Liver (tissue), 8 donors: ENCODE measurements at regions not wholly inside any gene's neighbourhood (a gene's known extent, or its start where the extent isn't known, plus 50 kb on each side); places are given as distances from the start of the nearest gene placed in this dataset.
A peak's percentile ranks its signal among the peaks of the same experiment; 100 is the strongest.

ENCODE experiments used
- DNase-seq: peaks from one replicate; pipeline ENCODE4 v3.0.0-alpha.2; 2017; ENCODE audit warnings: low spot score
- H3K27ac ChIP-seq, 2 donors: one replicate each; pipeline ENCODE4 v1.7.0; 2013; ENCODE audit warnings: inconsistent platforms in 2 of 2, low read length in 2 of 2, control low read depth in 1 of 2, low read depth in 1 of 2, mild to moderate bottlenecking in 1 of 2
- H3K27me3 ChIP-seq, 4 donors: one replicate each; pipeline versions ENCODE4 v1.6.1 to v1.7.0; 2013; ENCODE audit warnings: low read length in 3 of 4, inconsistent platforms in 1 of 4, mild to moderate bottlenecking in 1 of 4, moderate library complexity in 1 of 4; ENCODE audit not compliant: control insufficient read depth in 4 of 4, insufficient read depth in 4 of 4
- H3K36me3 ChIP-seq, 4 donors: one replicate each; pipeline versions ENCODE4 v1.6.1 to v1.7.0; 2013; ENCODE audit warnings: low read length in 3 of 4, mild to moderate bottlenecking in 3 of 4, low read depth in 1 of 4, moderate library complexity in 1 of 4; ENCODE audit not compliant: control insufficient read depth in 4 of 4, insufficient read depth in 3 of 4
- H3K4me1 ChIP-seq, 4 donors: one replicate each; pipeline versions ENCODE4 v1.6.1 to v1.7.0; 2013; ENCODE audit warnings: low read length in 3 of 4, mild to moderate bottlenecking in 3 of 4, moderate library complexity in 1 of 4; ENCODE audit not compliant: control insufficient read depth in 4 of 4, insufficient read depth in 4 of 4
- H3K4me3 ChIP-seq, 3 donors: one replicate each; pipeline versions ENCODE4 v1.6.1 to v1.7.0; 2013; ENCODE audit warnings: low read length in 3 of 3, control low read depth in 1 of 3, low read depth in 1 of 3, mild to moderate bottlenecking in 1 of 3
- H3K9ac ChIP-seq, 2 donors: one replicate each; pipeline ENCODE4 v1.7.0; 2013; ENCODE audit warnings: low read length in 2 of 2, mild to moderate bottlenecking in 2 of 2, moderate library complexity in 2 of 2, control low read depth in 1 of 2, low read depth in 1 of 2
- H3K9me3 ChIP-seq, 4 donors: one replicate each; pipeline versions ENCODE4 v1.6.1 to v1.7.0; 2013; ENCODE audit warnings: low read length in 3 of 4; ENCODE audit not compliant: control insufficient read depth in 4 of 4
- ATF3 ChIP-seq: IDR thresholded peaks from 2 replicates; pipeline ENCODE4 v1.6.1; 2016; ENCODE audit warnings: antibody characterized with exemption
- CTCF ChIP-seq: fragments of 150-350 bp; IDR thresholded peaks from 2 replicates; pipeline ENCODE4 v1.5.1; 2017; ENCODE audit warnings: improper control_type of control experiment, low read depth, low read length; ENCODE audit not compliant: missing input control
- EGR1 ChIP-seq, 2 donors: IDR thresholded peaks; 2 replicates each; pipeline ENCODE4 v1.6.1; 2016 to 2018; ENCODE audit warnings: antibody characterized with exemption in 2 of 2, low read depth in 2 of 2
- FOXA1 ChIP-seq: IDR thresholded peaks from 2 replicates; pipeline ENCODE4 v1.6.1; 2016; ENCODE audit warnings: antibody characterized with exemption
- FOXA2 ChIP-seq: IDR thresholded peaks from 2 replicates; pipeline ENCODE4 v1.6.1; 2016; ENCODE audit warnings: antibody characterized with exemption
- GABPA ChIP-seq, 2 donors: IDR thresholded peaks in 1 of 2; conservative IDR thresholded peaks in 1 of 2; 2 replicates each; pipeline ENCODE4 v1.6.1; 2016; ENCODE audit warnings: antibody characterized with exemption in 2 of 2, mild to moderate bottlenecking in 1 of 2, moderate library complexity in 1 of 2
- HNF4A ChIP-seq, 2 donors: conservative IDR thresholded peaks; 2 replicates each; pipeline ENCODE4 v1.6.1; 2016; ENCODE audit warnings: antibody characterized with exemption in 2 of 2, mild to moderate bottlenecking in 2 of 2
- HNF4G ChIP-seq: IDR thresholded peaks from 2 replicates; pipeline ENCODE4 v1.6.1; 2016; ENCODE audit warnings: antibody characterized with exemption
- JUND ChIP-seq, 2 donors: IDR thresholded peaks; 2 replicates each; pipeline ENCODE4 v1.6.1; 2016; ENCODE audit warnings: antibody characterized with exemption in 2 of 2
- MAX ChIP-seq: IDR thresholded peaks from 2 replicates; pipeline ENCODE4 v1.6.1; 2016; ENCODE audit warnings: antibody characterized with exemption
- NR2F2 ChIP-seq: IDR thresholded peaks from 2 replicates; pipeline ENCODE4 v1.6.1; 2016; ENCODE audit warnings: antibody characterized with exemption
- RAD21 ChIP-seq, 2 donors: IDR thresholded peaks; 2 replicates each; pipeline ENCODE4 v1.6.1; 2016; ENCODE audit warnings: antibody characterized with exemption in 2 of 2, mild to moderate bottlenecking in 2 of 2
- REST ChIP-seq: IDR thresholded peaks from 2 replicates; pipeline ENCODE4 v1.6.1; 2016; ENCODE audit warnings: antibody characterized with exemption, mild to moderate bottlenecking
- RXRA ChIP-seq, 2 donors: IDR thresholded peaks; 2 replicates each; pipeline ENCODE4 v1.6.1; 2017 to 2018; ENCODE audit warnings: antibody characterized with exemption in 2 of 2, mild to moderate bottlenecking in 1 of 2
- SP1 ChIP-seq: IDR thresholded peaks from 2 replicates; pipeline ENCODE4 v1.6.1; 2018; ENCODE audit warnings: antibody characterized with exemption, mild to moderate bottlenecking
- TAF1 ChIP-seq: conservative IDR thresholded peaks from 2 replicates; pipeline ENCODE4 v1.6.1; 2016; ENCODE audit warnings: antibody characterized with exemption, mild to moderate bottlenecking
- YY1 ChIP-seq: IDR thresholded peaks from 2 replicates; pipeline ENCODE4 v1.6.1; 2016; ENCODE audit warnings: antibody characterized with exemption, mild to moderate bottlenecking
- ZBTB33 ChIP-seq: IDR thresholded peaks from 2 replicates; pipeline ENCODE4 v1.6.1; 2016; ENCODE audit warnings: antibody characterized with exemption
- WGBS: extraction: QIAGEN DNeasy Blood & Tissue Kit; methylation state at CpG from one replicate; pipeline ENCODE4 v1.1.7; 2013; 5-methylcytosine and 5-hydroxymethylcytosine counted together
- donor health status: healthy.
- donor health status: healthy.
- donor health status: healthy.
- donor health status: healthy.
- donor health status: healthy.

GRCh38 chr1:198936371-198937083 is 297.7 kb downstream of the PTPRC start (continued):
- TF ChIP-seq ZBTB33 (no peak), HNF4A (conservative IDR thresholded peaks at IDR 0.05) (no peak), MAX (no peak), FOXA1 (no peak), FOXA2 (no peak), EGR1 (IDR thresholded peaks at IDR 0.05; ENCODE audit: low read depth in 2 of 2) (no peak)

- H3K4me1 ChIP-seq, result no peaks in the 10 kb centered on the region
- H3K4me3 ChIP-seq, result peak overlapping the region; percentile 33 to 57 (median 57)
- peak; percentile 38 for DNase-seq
- no peaks in the 10 kb centered on the region for H3K9me3 ChIP-seq
- no peaks in the 10 kb centered on the region for H3K27me3 ChIP-seq
- peak overlapping the region in 1 of 2 donors; percentile 59 for H3K9ac ChIP-seq
- H3K36me3 ChIP-seq, result no peaks in the 10 kb centered on the region
- WGBS, result 40% methylated on average over 5 of the region's 5 CpGs
- TF ChIP-seq EGR1 (IDR thresholded peaks at IDR 0.05; ENCODE audit: low read depth in 2 of 2) (no peak), FOXA1 (no peak), GABPA (IDR thresholded peaks at IDR 0.05 in 1 of 2, conservative IDR thresholded peaks at IDR 0.05 in 1 of 2) (no peak), HNF4A (conservative IDR thresholded peaks at IDR 0.05) (no peak), JUND (IDR thresholded peaks at IDR 0.05) (no peak), NR2F2 (no peak), SP1 (peak; percentile 12), ATF3 (no peak), MAX (no peak), RXRA (IDR thresholded peaks at IDR 0.05) (no peak), ZBTB33 (no peak), TAF1 (peak; percentile 92), HNF4G (no peak), FOXA2 (no peak), YY1 (peak; percentile 58), RAD21 (IDR thresholded peaks at IDR 0.05) (peak; percentile 10 to 45), REST (no peak), CTCF (no peak)
- peak overlapping the region; percentile 61 to 64 for H3K27ac ChIP-seq
Observed at GRCh38 chr1:198937231-198938031, 298.6 kb downstream of the PTPRC start.
